HG02678 (cell line): ENCODE measurements at regions not wholly inside any gene's neighbourhood (a gene's known extent, or its start where the extent isn't known, plus 50 kb on each side); places are given as distances from the start of the nearest gene placed in this dataset.
"Not testable (repeated sequence)": the region's sequence is repeated elsewhere in the genome, so short reads cannot be mapped to it uniquely, and the experiment has no call there.

Experiments used
- ATAC-seq: cut with Tn5 transposase; IDR thresholded peaks from one replicate; pipeline ENCODE4 v1.9.1; 2021; ENCODE audit warnings: mild to moderate bottlenecking, moderate library complexity; ENCODE audit not compliant: unreplicated experiment

DNA sequence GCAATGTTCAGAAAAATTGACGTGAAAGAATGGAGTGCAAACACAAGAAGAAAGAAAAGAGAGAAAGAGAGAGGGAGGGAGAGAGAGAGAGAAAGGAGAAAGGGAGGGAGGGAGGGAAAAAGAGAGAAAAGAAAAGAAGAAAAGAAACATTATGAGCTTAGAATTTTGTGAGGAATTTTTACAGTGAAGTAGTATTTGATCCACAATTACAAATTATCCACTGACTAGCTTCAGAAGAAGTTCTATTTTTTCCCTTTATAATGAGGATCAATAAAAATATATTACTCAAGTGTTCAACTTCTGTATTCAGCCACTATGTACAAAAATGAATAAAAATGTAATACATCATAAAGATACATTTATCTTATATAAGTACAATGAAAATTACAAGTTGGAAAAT is 494.5 kb upstream of the CA10 start:
- no peak for ATAC-seq

- no peak for ATAC-seq
Measured at GRCh38 chr17:52648995-52649394, 490.5 kb upstream of the CA10 start.

DNA sequence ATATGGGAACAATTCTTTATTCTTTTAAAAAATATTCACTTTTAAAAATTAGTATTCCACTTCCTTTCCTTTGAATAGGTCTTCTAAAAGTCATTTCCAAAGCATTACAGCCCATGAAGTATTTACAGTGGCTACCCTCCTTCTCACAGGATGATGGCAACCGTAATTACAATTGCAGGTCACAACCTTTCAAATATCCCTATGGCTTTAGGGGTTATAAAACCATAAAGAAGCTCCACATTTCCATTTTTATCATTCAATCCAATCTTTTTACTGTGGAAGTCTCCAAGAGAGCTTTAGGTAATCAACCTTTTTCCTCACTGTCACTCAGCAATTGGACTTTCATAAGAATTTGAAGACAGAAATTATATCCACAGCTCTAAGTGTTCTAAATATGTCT is 488.9 kb upstream of the CA10 start:
- ATAC-seq = no peak

- no peak for ATAC-seq
Measured at GRCh38 chr17:52636443-52636842, 477.9 kb upstream of the CA10 start.

DNA sequence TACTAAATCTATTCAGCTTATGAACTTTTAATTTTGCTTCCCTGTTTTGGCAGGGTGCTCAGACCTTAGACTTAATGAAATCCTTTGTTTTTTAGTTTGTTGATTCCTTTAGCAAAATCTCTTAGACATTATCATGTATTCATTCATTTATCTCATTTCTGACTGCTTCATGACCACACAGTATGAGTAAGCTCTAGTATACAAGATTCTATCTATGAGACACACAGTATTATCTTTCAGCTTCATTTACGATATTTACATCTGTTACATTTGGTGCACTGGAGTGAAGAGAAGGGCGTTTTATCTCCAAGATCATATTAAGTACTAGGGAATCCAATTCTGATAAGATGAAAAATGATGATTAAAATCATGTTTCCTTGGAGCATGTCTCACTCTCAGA is 448.1 kb upstream of the CA10 start:
- no peak for ATAC-seq

DNA sequence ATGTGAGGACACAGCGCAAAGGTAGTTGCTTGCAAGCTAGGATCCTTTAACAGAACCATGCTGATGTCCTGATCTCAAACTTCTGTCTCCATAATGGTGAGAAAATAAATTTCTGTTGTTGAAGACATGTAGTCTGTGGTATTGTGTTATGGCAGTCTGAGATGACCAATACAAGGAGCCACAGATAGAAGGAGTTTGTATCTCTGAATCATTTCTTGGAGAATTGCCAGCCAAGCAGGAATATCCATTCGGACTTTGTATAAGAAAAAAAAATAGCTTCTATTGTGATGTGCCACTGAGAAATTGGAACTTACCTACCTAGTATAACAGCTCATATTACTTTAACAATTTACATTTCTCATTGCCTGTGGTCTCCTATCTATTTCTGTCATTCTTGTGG is 447.6 kb upstream of the CA10 start:
- ATAC-seq = no peak

- ATAC-seq = no peak
Measured at GRCh38 chr17:52604105-52604504, 445.6 kb upstream of the CA10 start.

GRCh38 chr17:52597452-52598215 is 439.1 kb upstream of the CA10 start:
- not testable (repeated sequence) for ATAC-seq

DNA sequence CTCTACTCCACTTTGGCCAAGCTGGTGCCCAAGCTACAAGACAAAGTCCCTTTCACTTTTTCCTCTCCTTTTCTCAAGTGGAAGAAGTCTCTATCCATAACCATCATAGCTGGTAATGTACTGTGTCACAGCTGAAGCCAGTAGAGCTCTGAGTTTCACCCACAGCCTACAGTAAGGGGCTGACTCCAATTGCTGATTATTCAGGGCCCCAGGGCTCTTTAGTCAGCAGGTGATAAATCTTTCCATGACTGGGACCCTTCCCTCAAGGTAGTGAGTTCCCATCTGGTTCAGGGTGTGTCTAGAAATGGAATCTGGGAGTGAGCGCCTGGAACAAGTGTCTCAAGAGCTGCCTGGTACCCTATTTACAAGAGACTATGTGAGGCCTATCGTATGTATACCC is 436.0 kb upstream of the CA10 start:
- no peak for ATAC-seq

DNA sequence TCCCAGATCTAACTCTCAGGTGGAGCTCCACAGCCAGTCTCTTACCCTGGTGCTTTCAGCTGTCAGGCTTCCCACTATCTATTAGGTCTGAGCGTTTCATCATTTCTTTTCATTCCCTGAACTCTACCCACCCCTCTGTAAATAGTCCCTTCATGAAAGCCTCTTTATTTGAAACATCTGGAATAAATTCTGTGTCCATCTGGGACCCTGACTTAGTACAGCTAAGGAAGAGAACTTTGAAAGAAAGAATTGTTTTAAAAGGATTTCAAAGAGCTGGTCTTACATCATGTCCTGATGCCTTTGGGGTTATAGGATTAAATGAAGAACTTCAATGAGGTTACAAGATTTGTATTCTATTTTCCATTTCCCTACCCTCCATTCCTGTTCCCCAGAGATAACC is 388.5 kb upstream of the CA10 start:
- ATAC-seq = no peak

GRCh38 chr17:52546493-52546892 is 388.0 kb upstream of the CA10 start:
- no peak for ATAC-seq

- no peak for ATAC-seq
Measured at GRCh38 chr17:52537421-52537820, 378.9 kb upstream of the CA10 start.

DNA sequence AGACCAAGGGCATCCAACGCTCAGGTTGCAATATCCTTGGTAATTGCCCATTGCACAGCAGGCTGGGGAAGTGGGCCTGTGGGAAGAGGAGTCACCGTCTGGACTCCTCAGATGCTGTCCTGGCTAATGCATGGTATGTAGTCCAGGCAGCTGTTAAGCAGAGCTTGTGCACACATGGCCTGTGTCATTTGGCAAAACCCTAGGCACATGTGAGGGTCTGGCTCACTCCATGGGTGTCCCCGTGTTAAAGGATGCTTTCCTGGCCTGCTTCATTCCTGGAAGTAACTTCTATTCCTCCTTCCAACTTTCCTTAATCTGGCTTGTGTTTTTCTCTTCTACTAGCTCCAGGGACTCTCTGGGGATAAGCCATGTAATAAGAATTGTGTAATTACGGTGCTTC is 378.0 kb upstream of the CA10 start:
- no peak for ATAC-seq

GRCh38 chr17:52532373-52532772 is 373.9 kb upstream of the CA10 start:
- no peak for ATAC-seq

- no peak for ATAC-seq
Measured at GRCh38 chr17:52524096-52524637, 365.7 kb upstream of the CA10 start.

GRCh38 chr17:52517176-52517575 is 358.7 kb upstream of the CA10 start:
- ATAC-seq = no peak

DNA sequence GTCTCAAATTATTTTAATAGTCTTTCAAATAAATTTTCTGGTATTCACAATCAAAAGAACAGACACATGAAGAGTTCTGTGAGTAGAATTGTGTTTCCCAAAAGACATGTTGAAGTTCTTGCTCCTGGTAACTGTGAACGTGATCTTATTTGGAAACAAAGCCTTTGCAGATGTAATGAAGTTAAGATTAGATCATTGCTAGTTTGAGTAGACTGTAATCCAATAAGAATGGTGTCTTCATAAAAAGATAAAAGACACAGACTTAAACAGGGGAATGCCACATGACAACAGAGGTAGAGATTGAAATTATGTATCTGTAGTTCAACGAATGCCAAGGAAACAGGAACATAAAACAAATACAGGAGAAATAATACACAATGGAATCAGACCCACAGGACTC is 357.4 kb upstream of the CA10 start:
- no peak for ATAC-seq

DNA sequence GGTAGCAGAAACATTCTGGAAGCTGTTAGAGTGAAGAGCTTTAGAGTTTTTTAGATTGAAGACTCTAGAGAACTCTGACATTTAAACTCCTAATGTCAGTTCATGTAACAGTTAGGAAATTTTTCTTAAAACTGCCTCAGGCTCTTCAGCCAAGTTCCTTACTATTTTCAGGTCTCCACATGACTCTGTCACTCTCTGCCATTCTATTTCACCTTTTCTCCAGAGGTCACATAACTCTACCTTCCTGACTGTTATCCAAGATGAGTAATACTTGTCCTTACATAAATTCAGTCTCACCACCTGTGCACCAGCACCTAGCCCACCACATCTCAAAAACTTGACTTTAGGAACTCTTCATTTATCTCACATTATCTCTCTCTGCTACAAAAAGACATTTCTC is 347.1 kb upstream of the CA10 start:
- no peak for ATAC-seq

DNA sequence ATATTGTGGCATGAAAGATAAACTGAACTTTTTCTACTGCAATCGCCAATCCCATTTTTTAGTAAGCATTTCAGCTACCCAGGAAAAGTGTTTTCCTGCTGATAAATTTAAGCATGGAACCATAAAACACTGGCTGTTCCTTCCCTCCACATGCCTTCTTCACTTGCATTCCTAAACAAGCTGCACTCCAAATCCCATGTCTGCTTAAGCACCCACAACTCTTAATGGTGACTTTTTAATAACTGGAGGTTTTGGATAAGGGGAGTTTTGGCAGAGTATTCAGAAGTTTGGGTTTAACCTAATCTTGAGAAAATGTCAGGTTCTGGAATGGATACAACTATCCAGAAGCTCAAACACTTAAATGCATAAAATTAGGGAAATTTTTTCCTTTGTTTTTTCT is 345.6 kb upstream of the CA10 start:
- no peak for ATAC-seq

DNA sequence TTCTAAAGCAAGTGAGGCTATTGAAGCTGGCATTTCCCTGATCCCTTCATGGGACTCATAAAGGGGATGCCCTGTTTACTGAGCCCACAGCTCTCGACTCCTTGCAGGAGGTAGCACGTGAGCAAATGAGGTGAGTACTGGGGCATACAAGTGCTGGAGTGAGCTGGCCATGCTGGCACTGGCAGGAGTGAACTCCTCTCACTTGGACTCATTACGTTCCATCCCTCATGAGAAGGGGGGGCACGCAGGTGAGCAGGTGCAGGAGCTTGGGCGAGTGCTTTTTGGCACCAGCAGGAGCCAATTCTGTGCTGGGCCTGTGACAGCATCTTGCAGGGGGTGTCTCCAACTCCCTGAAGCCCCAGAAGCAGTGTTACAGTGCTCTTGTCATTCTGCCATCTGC is 337.1 kb upstream of the CA10 start:
- no peak for ATAC-seq

- ATAC-seq = no peak
Measured at GRCh38 chr17:52482271-52482670, 323.8 kb upstream of the CA10 start.

GRCh38 chr17:52477824-52478699 is 319.5 kb upstream of the CA10 start:
- no peak for ATAC-seq
